Activated CD4-positive, alpha-beta T cell treated with anti-CD3 and anti-CD28 coated beads, Interleukin-2, Interleukin-4, amounts not matched to agents 100 ng/mL and 50 ng/mL, durations not matched to agents 16 hours and 8 hours (primary cell): ENCODE measurements at regions not wholly inside any gene's neighbourhood (a gene's known extent, or its start where the extent isn't known, plus 50 kb on each side); places are given as distances from the start of the nearest gene placed in this dataset.

Source experiments
- DNase-seq: peaks from one replicate; pipeline ENCODE4 v3.0.0-alpha.2; 2020; ENCODE audit warnings: low spot score

- no peak for DNase-seq
These were observed 58.3 kb downstream of the TRIML1 start for GRCh38 chr4:188197566-188197965.

GRCh38 chr4:188198982-188199792 lies 59.9 kb downstream of the TRIML1 start:
- no peak for DNase-seq

- DNase-seq = no peak
These were observed 62.6 kb downstream of the TRIML1 start for GRCh38 chr4:188201851-188202250.

GRCh38 chr4:188206783-188207182 lies 67.5 kb downstream of the TRIML1 start:
- DNase-seq = no peak

GRCh38 chr4:188214861-188215260 lies 75.6 kb downstream of the TRIML1 start:
- no peak for DNase-seq

GRCh38 chr4:188218392-188218791 lies 79.2 kb downstream of the TRIML1 start:
- DNase-seq = no peak

GRCh38 chr4:188220006-188220405 lies 80.8 kb downstream of the TRIML1 start:
- no peak for DNase-seq

GRCh38 chr4:188221090-188221489 lies 81.8 kb downstream of the TRIML1 start:
- DNase-seq = no peak

GRCh38 chr4:188228279-188228678 lies 89.0 kb downstream of the TRIML1 start:
- no peak for DNase-seq

- DNase-seq = no peak
These were observed 93.2 kb downstream of the TRIML1 start for GRCh38 chr4:188232428-188232827.

GRCh38 chr4:188242041-188242440 lies 102.8 kb downstream of the TRIML1 start:
- DNase-seq = no peak

- no peak for DNase-seq
These were observed 106.4 kb downstream of the TRIML1 start for GRCh38 chr4:188245651-188246050.

- DNase-seq = no peak
These were observed 107.2 kb downstream of the TRIML1 start for GRCh38 chr4:188246488-188246887.

- no peak for DNase-seq
These were observed 115.0 kb downstream of the TRIML1 start for GRCh38 chr4:188254211-188254610.

GRCh38 chr4:188262464-188262863 lies 123.2 kb downstream of the TRIML1 start:
- DNase-seq = no peak

GRCh38 chr4:188263321-188263720 lies 124.1 kb downstream of the TRIML1 start:
- no peak for DNase-seq

GRCh38 chr4:188266386-188266785 lies 127.1 kb downstream of the TRIML1 start:
- no peak for DNase-seq

GRCh38 chr4:188268131-188268908 lies 129.1 kb downstream of the TRIML1 start:
- DNase-seq = no peak

GRCh38 chr4:188270273-188271069 lies 131.2 kb downstream of the TRIML1 start:
- no peak for DNase-seq

GRCh38 chr4:188275686-188276085 lies 136.4 kb downstream of the TRIML1 start:
- no peak for DNase-seq

GRCh38 chr4:188279184-188279583 lies 139.9 kb downstream of the TRIML1 start:
- no peak for DNase-seq

GRCh38 chr4:188282471-188283232 lies 143.4 kb downstream of the TRIML1 start:
- no peak for DNase-seq
